GM21717 (cell line): ENCODE measurements at regions not wholly inside any gene's neighbourhood (a gene's known extent, or its start where the extent isn't known, plus 50 kb on each side); places are given as distances from the start of the nearest gene placed in this dataset.

Experiments
- ATAC-seq: cut with Tn5 transposase; IDR thresholded peaks from one replicate; pipeline ENCODE4 v1.9.1; 2021; ENCODE audit warnings: mild to moderate bottlenecking, moderate library complexity; ENCODE audit not compliant: unreplicated experiment

- no peak for ATAC-seq
Observed at GRCh38 chr3:162491952-162492351, 995.3 kb downstream of the OTOL1 start.

- ATAC-seq, result no peak
Observed at GRCh38 chr3:162492446-162493081, 996.0 kb downstream of the OTOL1 start.

DNA sequence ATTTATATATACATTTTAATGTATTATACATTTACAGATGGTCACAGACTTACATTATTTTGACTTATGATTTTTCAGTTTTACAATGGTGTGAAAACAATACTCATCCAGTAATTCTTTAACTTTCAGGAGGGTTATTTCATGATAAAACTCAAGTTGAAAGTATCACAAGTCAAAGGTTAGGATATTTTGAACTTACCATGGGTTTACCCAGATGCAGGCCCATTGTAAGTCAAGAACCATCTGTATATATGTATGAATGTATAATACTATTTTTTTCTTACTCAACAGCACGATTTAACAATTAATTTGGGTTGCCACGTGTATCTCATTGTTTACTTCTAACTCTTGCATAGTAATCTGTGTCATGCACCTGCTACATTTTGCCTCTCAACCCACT lies 1002.0 kb downstream of the OTOL1 start:
- ATAC-seq, result no peak

GRCh38 chr3:162507397-162507796 lies 1010.8 kb downstream of the OTOL1 start:
- no peak for ATAC-seq

DNA sequence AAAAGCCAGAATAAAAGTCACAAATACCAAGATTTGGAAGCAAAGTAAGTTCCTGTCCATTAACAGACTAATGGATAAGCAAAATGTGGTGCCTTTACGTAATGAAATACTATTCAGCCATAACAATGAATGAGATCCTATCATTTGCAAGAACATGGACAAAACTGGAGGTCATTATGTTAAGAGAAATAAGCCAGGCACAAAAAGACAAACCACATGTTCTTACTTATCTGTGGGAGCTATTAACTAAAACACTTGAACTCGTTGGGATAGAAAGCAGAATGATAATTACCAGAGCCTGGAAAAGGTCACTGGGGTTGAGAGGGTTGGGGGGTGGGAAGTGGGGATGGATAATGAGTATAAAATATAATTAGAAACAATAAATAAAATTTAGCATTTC lies 1015.9 kb downstream of the OTOL1 start:
- ATAC-seq, result no peak

GRCh38 chr3:162517110-162517509 lies 1020.5 kb downstream of the OTOL1 start:
- no peak for ATAC-seq

DNA sequence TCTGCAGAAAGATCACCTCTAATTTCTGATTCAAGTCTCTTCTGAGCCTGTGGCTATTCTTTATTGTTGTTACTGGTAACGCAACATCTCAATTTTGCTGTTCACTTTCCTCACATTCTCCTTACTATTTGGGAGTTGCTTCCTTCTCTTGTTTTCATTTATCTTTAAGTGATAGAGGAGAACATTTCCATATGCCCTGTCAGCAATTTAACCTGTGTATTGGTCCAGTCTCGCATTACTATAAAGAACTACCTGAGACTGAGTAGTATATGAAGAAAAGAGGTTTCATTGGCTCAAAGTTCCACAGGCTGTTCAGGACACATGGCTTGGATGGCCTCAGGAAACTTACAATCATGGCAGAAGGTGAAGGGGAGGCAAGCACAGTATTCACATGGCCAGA lies 1025.1 kb downstream of the OTOL1 start:
- no peak for ATAC-seq

DNA sequence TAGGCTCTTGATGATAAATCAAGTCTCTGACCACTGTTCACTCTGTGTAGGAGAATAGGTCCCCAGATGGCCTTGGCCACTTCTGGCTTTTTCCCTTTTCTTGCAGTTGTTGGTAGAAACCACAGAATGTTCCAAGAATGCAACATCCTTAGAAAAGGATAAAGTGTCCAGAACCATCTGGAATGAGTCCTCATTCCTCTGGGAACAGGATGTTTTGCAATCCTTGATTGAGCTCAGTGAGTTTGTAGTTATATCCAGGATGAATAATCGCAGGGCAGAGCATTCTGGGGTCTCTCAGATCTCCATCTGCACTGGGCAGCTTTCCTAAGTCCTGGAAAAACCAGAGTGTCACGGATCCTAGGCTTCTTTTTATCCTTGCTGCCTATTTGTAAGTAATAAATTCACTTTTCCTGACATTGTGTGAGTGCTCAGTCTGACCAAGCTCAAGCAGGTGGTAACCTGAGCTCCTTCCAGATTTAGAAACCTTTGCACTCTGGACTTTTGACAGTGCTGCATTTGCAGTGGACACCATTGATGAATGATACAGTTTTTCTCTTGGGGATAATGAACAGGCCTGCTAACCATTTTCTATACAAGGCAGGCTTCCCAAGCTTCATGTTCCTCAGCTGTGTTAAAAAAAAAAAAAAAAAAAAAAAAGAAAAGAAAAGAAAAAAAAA lies 1028.6 kb downstream of the OTOL1 start:
- no peak for ATAC-seq

DNA sequence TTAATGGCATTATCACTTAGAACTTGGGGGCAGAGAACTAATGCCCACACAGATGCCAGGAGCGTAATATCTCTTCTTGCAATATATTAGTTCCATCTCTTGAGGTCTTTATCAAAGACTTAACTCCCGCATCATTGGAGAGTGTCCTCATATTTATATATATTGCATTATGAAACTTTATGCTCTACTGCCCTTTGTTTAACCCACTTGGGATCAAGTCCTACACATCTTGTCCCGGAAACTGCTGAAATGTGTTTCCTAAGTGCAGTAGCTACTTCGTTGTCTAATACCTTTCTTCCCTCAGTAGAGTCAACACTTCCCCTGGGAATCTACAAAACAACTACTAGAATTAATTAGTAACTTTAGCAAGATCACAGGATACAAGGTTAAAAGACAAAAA lies 1029.2 kb downstream of the OTOL1 start:
- no peak for ATAC-seq

- ATAC-seq, result no peak
Observed at GRCh38 chr3:162534431-162534830, 1037.8 kb downstream of the OTOL1 start.

DNA sequence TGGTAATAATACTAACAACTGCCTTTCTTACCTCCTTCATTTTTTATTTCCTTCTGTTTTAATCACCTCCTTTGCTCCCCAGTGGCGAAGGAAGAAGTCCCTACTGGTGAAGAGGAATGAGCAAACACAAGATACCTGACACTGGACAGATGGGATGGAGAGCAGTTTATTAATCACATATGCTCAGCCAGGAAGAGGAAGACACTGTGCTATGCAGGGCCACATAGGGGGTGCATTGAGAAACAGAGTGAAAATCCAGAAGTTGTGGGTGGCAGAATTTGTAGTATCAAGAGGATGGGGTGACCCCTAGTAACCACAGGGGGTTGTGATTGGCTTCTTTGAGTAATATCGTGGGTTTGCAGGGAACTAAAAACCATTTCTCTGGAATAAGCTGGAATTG lies 1041.9 kb downstream of the OTOL1 start:
- ATAC-seq, result no peak

DNA sequence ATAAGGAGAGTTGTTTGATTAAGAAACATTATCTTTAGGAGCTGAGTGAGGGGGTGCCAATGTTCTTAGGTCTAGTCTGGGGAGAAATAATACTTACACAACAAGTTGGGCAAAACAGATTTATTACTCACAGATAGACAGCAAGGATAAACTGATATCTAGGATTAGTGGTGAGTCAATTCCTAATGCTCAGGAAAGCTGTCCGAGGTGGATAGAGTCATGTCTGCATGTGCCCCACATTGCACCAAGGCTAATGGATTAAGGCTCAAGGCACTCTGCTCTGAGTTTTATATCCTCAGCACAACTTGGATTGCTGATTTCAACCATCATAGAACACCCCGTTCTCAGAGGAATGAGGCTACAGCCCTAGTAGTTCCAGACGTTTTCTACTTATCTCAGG lies 1042.3 kb downstream of the OTOL1 start:
- ATAC-seq, result no peak

DNA sequence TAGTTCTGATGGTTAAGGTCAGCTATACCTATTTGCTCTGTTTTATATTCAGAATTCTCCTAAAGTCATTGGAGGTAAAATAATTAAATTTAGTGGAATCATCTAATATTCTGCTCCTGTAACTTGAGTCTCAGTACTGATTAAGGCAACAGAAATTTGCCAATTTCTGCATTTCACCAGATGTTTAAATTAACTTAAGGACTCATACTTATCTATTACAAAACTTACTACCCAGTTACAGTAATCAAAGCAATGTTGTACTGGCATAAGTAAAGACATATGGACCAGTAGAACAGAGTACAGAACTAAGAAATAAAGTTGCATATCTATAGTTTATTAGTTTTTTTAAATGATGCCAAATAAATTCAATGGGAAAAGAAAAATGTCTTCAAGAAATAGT lies 1043.8 kb downstream of the OTOL1 start:
- no peak for ATAC-seq

DNA sequence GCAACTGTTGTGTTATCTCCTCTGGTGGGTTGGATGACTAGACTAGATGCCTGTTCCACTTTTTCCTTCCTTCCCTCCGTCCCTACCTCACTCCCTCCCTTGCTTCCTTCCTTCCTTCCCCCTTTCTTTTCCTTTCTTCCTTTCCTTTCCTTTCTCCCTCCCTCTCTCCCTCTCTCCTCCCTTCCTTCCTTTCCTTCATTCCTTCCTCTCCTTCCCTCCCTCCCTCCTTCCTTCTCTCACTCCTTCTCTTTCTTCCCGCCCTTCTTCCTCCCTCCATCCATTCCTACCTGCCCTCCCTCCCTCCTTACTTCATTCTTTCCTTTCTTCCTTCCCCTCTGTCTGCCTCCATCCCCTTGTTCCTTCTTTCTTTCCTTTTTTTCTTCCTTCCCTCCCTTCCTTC lies 1045.3 kb downstream of the OTOL1 start:
- no peak for ATAC-seq

DNA sequence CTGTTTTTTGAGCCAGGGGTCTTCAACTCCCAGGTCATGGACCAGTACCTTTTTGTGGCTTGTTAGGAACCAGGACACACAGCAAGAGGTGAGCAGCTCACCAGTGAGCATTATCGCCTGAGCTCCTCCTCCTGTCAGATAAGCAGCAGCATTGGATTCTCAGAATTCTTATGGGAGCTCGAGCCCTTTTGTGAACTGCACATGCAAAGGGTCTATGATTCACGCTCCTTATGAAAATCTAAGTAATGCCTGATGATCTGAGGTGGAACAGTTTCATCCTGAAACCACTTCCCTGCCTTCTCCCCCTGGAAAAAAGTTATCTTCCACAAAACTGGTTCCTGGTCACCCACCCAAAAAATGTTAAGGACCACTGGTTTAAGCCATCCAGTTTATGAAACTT lies 1047.6 kb downstream of the OTOL1 start:
- ATAC-seq, result no peak

GRCh38 chr3:162546910-162547309 lies 1050.3 kb downstream of the OTOL1 start:
- no peak for ATAC-seq

DNA sequence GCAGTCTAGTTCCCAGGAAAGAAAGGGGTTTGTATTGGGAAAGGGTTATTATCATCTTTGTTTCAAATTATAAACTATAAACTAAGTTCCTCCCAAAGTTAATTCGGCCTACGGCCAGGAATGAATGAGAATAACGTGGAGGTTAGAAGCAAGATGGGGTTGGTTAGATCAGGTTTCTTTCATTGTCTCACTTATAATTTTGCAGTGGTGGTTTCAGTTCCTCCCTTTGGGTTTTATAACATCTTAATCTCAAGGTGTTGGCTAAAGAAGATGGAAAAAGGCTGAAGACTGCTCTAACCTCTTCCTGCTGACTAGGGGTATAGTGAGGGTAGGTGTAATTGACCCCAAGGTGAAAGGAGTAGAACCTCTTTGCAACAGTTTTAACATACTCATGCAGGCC lies 1050.7 kb downstream of the OTOL1 start:
- ATAC-seq, result no peak

DNA sequence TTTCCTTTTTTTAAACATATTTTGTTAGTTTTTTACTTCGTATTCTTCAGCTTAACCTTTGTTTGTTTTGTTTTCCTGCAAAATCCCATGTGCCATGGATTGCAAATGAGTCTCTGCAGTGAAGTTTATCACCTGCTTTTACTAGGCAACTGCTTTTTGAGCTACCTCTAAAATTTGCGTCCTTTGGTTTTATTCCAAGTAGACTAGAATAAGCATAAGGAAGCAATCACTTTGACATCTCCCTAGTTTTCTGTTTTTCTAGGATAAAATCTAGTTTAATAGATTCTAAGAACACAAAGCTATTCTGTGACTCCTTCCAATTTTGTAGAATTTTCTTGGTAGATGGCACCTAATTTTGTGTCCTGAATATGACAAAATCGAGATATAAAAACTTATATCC lies 1059.2 kb downstream of the OTOL1 start:
- no peak for ATAC-seq

DNA sequence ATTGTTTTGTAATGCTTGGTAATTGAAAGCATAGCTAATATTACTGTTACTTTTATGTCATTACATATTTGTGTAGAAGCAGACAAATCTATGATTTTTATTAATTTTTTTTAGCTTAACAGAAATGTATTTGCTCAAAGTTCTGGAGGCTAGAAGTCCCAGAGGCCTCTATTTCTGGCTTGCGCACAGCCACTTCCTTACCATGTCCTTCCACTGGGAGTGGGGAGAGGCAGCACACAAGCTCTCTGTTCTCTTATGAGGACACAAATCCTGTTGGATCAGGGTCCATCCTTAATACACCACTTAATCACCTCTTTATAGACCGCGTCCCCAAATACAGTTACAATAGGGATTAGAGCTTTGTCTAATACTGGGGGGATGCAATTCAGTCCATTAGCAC lies 1061.4 kb downstream of the OTOL1 start:
- ATAC-seq, result no peak

GRCh38 chr3:162568706-162569105 lies 1072.1 kb downstream of the OTOL1 start:
- ATAC-seq, result no peak

GRCh38 chr3:162569314-162569713 lies 1072.7 kb downstream of the OTOL1 start:
- ATAC-seq, result no peak

DNA sequence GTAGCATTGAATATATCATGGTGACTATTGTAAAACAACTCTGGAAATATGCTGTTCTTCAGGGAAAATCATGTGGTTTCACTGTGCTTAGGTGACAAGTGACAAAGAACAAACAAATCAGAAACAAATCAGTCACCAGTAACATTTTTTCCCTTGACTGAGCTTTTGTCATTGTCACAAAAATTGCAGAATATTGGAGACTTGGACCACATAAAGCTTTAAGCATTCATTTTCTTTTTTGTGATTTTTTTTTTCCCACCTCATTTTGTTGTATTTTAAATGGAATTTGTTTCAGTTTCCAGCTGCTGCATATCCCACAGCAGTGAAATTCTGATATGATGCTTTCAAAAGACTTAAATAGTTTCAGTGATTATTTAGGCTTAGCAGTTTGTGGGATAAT lies 1088.4 kb downstream of the OTOL1 start:
- ATAC-seq, result no peak

- no peak for ATAC-seq
Observed at GRCh38 chr3:162586591-162586990, 1090.0 kb downstream of the OTOL1 start.
